ENCODE measurements at regions not wholly inside any gene's neighbourhood (a gene's known extent, or its start where the extent isn't known, plus 50 kb on each side); places are given as distances from the start of the nearest gene placed in this dataset.

DNA sequence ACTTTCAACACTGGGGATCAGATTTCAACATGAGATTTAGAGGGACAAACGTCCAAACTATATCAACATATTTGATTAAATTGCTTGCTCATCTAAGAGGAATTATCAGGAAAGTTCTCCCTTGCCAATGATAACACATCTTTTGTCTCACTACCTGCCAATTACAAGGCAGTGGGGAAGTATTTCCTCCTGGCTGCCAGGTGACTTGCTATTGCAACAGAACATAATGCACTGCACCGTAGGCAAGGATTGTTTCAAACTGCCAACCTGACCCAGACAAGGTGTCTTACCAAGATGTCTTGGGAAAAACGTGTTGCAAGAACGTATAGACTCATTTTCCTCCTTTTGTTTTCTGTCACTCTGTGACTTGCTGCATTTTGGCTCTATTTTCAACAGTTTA is 711.6 kb downstream of the METTL15 start:
- Mint-ChIP-seq H3K27ac (ENCODE audit: unreplicated experiment) (no peak overlapping the region), H3K4me1 (ENCODE audit: unreplicated experiment) (no peaks in the 10 kb centered on the region), H3K36me3 (ENCODE audit: low read depth, unreplicated experiment) (no peaks in the 10 kb centered on the region), H3K4me3 (ENCODE audit: unreplicated experiment) (no peak overlapping the region), H3K27me3 (ENCODE audit: unreplicated experiment) (no peaks in the 10 kb centered on the region), H3K9me3 (ENCODE audit: unreplicated experiment) (no peaks in the 10 kb centered on the region)
- TF ChIP-seq, protein P1, sequence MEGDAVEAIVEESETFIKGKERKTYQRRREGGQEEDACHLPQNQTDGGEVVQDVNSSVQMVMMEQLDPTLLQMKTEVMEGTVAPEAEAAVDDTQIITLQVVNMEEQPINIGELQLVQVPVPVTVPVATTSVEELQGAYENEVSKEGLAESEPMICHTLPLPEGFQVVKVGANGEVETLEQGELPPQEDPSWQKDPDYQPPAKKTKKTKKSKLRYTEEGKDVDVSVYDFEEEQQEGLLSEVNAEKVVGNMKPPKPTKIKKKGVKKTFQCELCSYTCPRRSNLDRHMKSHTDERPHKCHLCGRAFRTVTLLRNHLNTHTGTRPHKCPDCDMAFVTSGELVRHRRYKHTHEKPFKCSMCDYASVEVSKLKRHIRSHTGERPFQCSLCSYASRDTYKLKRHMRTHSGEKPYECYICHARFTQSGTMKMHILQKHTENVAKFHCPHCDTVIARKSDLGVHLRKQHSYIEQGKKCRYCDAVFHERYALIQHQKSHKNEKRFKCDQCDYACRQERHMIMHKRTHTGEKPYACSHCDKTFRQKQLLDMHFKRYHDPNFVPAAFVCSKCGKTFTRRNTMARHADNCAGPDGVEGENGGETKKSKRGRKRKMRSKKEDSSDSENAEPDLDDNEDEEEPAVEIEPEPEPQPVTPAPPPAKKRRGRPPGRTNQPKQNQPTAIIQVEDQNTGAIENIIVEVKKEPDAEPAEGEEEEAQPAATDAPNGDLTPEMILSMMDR (IDR thresholded peaks at IDR 0.05; ENCODE audit: unreplicated experiment), result no peak
- DNase-seq (ENCODE audit: low spot score), result no peak

DNA sequence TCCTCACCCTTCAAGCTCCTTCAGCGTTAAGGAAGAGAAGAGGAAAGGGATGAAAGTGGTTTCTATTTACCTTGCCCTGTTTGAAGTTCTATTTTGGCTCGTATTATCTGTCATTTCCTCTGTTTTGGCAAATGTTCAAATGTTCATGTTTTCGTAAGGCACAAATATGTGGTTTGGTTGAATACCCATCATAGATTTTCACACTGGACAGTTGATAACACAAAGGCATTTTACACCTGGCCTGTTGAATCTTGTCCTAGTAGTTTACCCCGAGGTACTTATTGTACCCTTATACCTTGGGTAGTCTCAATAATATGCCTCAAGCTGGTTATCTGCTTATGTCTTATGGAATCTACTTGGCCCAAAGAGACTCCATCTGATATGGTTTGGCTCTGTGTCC is 706.9 kb downstream of the METTL15 start:
- no peaks in the 10 kb centered on the region for H3K36me3 Mint-ChIP-seq (ENCODE audit: low read depth, unreplicated experiment)
- H3K4me3 Mint-ChIP-seq (ENCODE audit: unreplicated experiment), result no peak overlapping the region
- TF ChIP-seq, protein P1 (IDR thresholded peaks at IDR 0.05; ENCODE audit: unreplicated experiment), result no peak
- H3K9me3 Mint-ChIP-seq (ENCODE audit: unreplicated experiment), result no peaks in the 10 kb centered on the region
- no peak for DNase-seq (ENCODE audit: low spot score)
- no peak overlapping the region for H3K27ac Mint-ChIP-seq (ENCODE audit: unreplicated experiment)
- peaks cover 4% of the 10 kb centered on the region for H3K4me1 Mint-ChIP-seq (ENCODE audit: unreplicated experiment)
- no peaks in the 10 kb centered on the region for H3K27me3 Mint-ChIP-seq (ENCODE audit: unreplicated experiment)

DNA sequence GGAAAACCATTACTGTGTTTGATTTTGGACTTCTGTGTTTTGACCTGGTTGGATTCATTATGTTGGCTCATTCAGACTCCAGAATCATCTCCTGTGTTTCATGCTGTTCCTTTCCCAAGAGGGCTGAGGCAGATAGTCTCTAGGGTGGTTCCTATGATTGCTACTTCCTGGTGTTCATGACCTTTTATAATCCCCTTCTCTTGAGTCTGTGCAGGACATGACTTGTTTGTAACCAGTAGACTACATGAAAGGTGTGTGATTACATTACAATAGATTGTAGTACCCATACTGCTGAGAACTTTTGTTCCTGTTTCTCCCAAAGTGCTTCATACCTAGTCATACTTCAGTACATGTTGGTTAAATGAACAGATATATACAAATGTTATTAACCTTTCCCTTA is 700.6 kb downstream of the METTL15 start:
- no peak for DNase-seq (ENCODE audit: low spot score)
- Mint-ChIP-seq H3K4me3 (ENCODE audit: unreplicated experiment) (no peak overlapping the region), H3K36me3 (ENCODE audit: low read depth, unreplicated experiment) (no peaks in the 10 kb centered on the region), H3K27me3 (ENCODE audit: unreplicated experiment) (no peaks in the 10 kb centered on the region), H3K4me1 (ENCODE audit: unreplicated experiment) (peaks cover 4% of the 10 kb centered on the region), H3K27ac (ENCODE audit: unreplicated experiment) (no peak overlapping the region), H3K9me3 (ENCODE audit: unreplicated experiment) (no peaks in the 10 kb centered on the region)
- TF ChIP-seq, protein P1 (IDR thresholded peaks at IDR 0.05; ENCODE audit: unreplicated experiment), result no peak

DNA sequence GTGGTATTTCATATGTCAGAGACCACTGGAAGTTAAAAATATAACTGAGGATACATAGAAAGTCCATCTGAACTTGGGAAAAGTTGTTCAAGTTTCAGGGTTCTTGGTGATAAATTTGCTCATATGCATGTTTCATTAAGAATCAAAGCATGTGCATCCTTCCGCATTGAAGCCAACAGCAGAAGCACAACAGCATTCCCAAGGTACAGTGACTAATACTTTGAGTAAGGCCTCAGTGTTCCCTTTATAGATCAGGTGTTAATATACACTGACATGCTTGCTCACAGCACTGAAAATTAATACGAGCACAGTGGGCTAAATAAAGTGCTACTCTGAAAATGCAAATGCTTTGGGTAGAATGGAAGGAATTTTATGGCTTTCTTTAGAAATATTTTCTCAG is 691.1 kb downstream of the METTL15 start:
- Mint-ChIP-seq H3K4me3 (ENCODE audit: unreplicated experiment) (no peak overlapping the region), H3K9me3 (ENCODE audit: unreplicated experiment) (no peaks in the 10 kb centered on the region), H3K27ac (ENCODE audit: unreplicated experiment) (no peak overlapping the region), H3K4me1 (ENCODE audit: unreplicated experiment) (no peaks in the 10 kb centered on the region), H3K27me3 (ENCODE audit: unreplicated experiment) (no peaks in the 10 kb centered on the region), H3K36me3 (ENCODE audit: low read depth, unreplicated experiment) (no peaks in the 10 kb centered on the region)
- DNase-seq (ENCODE audit: low spot score), result no peak
- TF ChIP-seq, protein P1 (IDR thresholded peaks at IDR 0.05; ENCODE audit: unreplicated experiment), result no peak

DNA sequence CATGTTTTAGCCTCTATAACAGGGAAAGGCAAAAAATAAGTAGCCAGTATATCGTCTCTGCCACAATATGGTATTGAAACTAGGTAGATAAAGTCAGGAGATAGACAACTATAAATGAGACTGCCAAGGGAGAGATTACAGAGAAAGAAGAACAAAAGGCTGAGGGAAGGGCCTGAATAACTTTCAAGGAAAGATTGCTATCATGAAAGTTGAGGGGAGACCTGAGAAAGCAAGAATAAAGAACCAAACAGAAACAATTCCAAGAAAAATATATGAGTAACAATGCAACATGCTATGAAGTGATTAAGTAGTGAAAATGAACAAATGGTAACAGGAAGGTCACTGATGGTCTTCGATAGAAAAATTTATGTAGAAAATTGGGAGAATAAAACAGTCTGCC is 690.1 kb downstream of the METTL15 start:
- Mint-ChIP-seq H3K9me3 (ENCODE audit: unreplicated experiment) (no peaks in the 10 kb centered on the region), H3K4me3 (ENCODE audit: unreplicated experiment) (no peak overlapping the region), H3K27me3 (ENCODE audit: unreplicated experiment) (peaks cover 2% of the 10 kb centered on the region), H3K27ac (ENCODE audit: unreplicated experiment) (no peak overlapping the region), H3K36me3 (ENCODE audit: low read depth, unreplicated experiment) (no peaks in the 10 kb centered on the region), H3K4me1 (ENCODE audit: unreplicated experiment) (no peaks in the 10 kb centered on the region)
- DNase-seq (ENCODE audit: low spot score), result no peak
- TF ChIP-seq, protein P1 (IDR thresholded peaks at IDR 0.05; ENCODE audit: unreplicated experiment), result no peak

All from endothelial cell (in vitro differentiated cells).